GM18505 (cell line): ENCODE measurements at regions not wholly inside any gene's neighbourhood (a gene's known extent, or its start where the extent isn't known, plus 50 kb on each side); places are given as distances from the start of the nearest gene placed in this dataset.
"Not testable (repeated sequence)": the region's sequence is repeated elsewhere in the genome, so short reads cannot be mapped to it uniquely, and the experiment has no call there.

Source experiments
- ATAC-seq: cut with Tn5 transposase; IDR thresholded peaks from one replicate; pipeline ENCODE4 v1.9.1; 2021; ENCODE audit not compliant: unreplicated experiment
- POLR2A ChIP-seq: IDR thresholded peaks from 4 replicates; pipeline ENCODE4 v1.6.1; 2011; ENCODE audit warnings: borderline replicate concordance; ENCODE audit not compliant: insufficient read depth, insufficient read length; ENCODE audit errors: extremely low read depth

- ATAC-seq, result no peak
- TF ChIP-seq POLR2A, result no peak
These were observed 1085.6 kb downstream of the SOCS6 start for GRCh38 chr18:71374294-71375000.

GRCh38 chr18:71371951-71372605 lies 1083.2 kb downstream of the SOCS6 start:
- no peak for TF ChIP-seq POLR2A
- ATAC-seq, result no peak

GRCh38 chr18:71370671-71371445 lies 1082.0 kb downstream of the SOCS6 start:
- TF ChIP-seq POLR2A, result no peak
- ATAC-seq, result no peak

- ATAC-seq, result no peak
These were observed 1081.2 kb downstream of the SOCS6 start for GRCh38 chr18:71370095-71370494.

GRCh38 chr18:71362140-71362539 lies 1073.3 kb downstream of the SOCS6 start:
- ATAC-seq, result no peak
- TF ChIP-seq POLR2A, result no peak

More at GRCh38 chr18:71370095-71370494, 1081.2 kb downstream of the SOCS6 start:
- no peak for TF ChIP-seq POLR2A

GRCh38 chr18:71355599-71355998 lies 1066.8 kb downstream of the SOCS6 start:
- not testable (repeated sequence) for ATAC-seq

GRCh38 chr18:71352618-71353017 lies 1063.8 kb downstream of the SOCS6 start:
- no peak for TF ChIP-seq POLR2A
- no peak for ATAC-seq

GRCh38 chr18:71336576-71337210 lies 1047.8 kb downstream of the SOCS6 start:
- ATAC-seq, result no peak
- TF ChIP-seq POLR2A, result no peak

GRCh38 chr18:71329563-71329962 lies 1040.7 kb downstream of the SOCS6 start:
- no peak for TF ChIP-seq POLR2A
- no peak for ATAC-seq

GRCh38 chr18:71329114-71329513 lies 1040.3 kb downstream of the SOCS6 start:
- no peak for ATAC-seq
- no peak for TF ChIP-seq POLR2A

- ATAC-seq, result no peak
- TF ChIP-seq POLR2A, result no peak
These were observed 1039.0 kb downstream of the SOCS6 start for GRCh38 chr18:71327850-71328249.

- ATAC-seq, result no peak
These were observed 1038.6 kb downstream of the SOCS6 start for GRCh38 chr18:71327441-71327840.

GRCh38 chr18:71326826-71327225 lies 1038.0 kb downstream of the SOCS6 start:
- no peak for ATAC-seq
- no peak for TF ChIP-seq POLR2A

More at GRCh38 chr18:71327441-71327840, 1038.6 kb downstream of the SOCS6 start:
- no peak for TF ChIP-seq POLR2A
